ENCODE measurements at regions not wholly inside any gene's neighbourhood (a gene's known extent, or its start where the extent isn't known, plus 50 kb on each side); places are given as distances from the start of the nearest gene placed in this dataset.
A peak's percentile ranks its signal among the peaks of the same experiment; 100 is the strongest.

DNA sequence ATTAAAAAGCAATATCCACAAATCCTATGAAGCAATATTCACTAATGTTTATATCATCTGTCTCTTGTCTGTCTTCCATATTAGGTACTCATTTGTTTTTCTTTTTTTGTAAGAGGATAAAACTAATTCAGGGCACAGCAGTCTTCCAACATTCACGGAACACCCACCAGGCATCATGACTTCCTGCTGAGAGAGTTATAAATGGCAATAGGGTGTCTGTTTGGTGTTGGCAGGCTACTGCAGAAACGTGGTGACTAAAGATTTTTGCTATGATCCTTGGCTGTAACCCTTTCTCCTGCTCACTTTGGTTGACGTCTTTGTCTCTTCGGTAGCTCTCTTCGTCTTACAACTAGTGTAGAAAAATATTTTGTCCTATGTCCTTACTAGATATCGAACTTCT lies 860.6 kb upstream of the MGAT4C start:
- no peaks in the 10 kb centered on the region for H3K9me3 ChIP-seq (ENCODE audit: control insufficient read depth, insufficient read depth, low read depth, low read length)
- TF ChIP-seq SETDB1 (IDR thresholded peaks at IDR 0.05; ENCODE audit: insufficient read length, low read length), result peak; percentile 17
- TF ChIP-seq ZNF561 (tag by site-specific recombination; IDR thresholded peaks at IDR 0.05; ENCODE audit: borderline replicate concordance), result no peak
- no peaks in the 10 kb centered on the region for H3K4me1 ChIP-seq (ENCODE audit: control insufficient read depth, insufficient read depth, low read length)
- ChIA-PET CTCF (no interaction called here), POLR2A (no interaction called here)
- no peak overlapping the region for H3K4me3 ChIP-seq (ENCODE audit: low read depth, low read length)
- no peak overlapping the region for H3K27ac ChIP-seq (ENCODE audit: extremely low read depth, low read depth, low read length)
- no peaks in the 10 kb centered on the region for H3K36me3 ChIP-seq (ENCODE audit: control insufficient read depth in 2 of 2, insufficient read depth in 1 of 2, low read length in 2 of 2)

- POLR2A ChIA-PET, result no interaction called here
- Histone ChIP-seq H3K9me3 (ENCODE audit: control insufficient read depth, insufficient read depth, low read depth, low read length) (no peaks in the 10 kb centered on the region), H3K4me3 (ENCODE audit: low read depth, low read length) (no peak overlapping the region), H3K27ac (ENCODE audit: extremely low read depth, low read depth, low read length) (no peak overlapping the region), H3K4me1 (ENCODE audit: control insufficient read depth, insufficient read depth, low read length) (no peaks in the 10 kb centered on the region), H3K36me3 (ENCODE audit: control insufficient read depth in 2 of 2, insufficient read depth in 1 of 2, low read length in 2 of 2) (no peaks in the 10 kb centered on the region)
- CTCF ChIA-PET, result no interaction called here
- TF ChIP-seq PRDM4 (tag by site-specific recombination; IDR thresholded peaks at IDR 0.05), result no peak
- no peak for TF ChIP-seq ZBTB6 (tag by site-specific recombination; IDR thresholded peaks at IDR 0.05)
- TF ChIP-seq ZNF24 (tag by site-specific recombination; IDR thresholded peaks at IDR 0.05), result no peak
- TF ChIP-seq ZNF23 (tag by site-specific recombination; IDR thresholded peaks at IDR 0.05; ENCODE audit: borderline replicate concordance), result no peak
- TF ChIP-seq, protein P1, sequence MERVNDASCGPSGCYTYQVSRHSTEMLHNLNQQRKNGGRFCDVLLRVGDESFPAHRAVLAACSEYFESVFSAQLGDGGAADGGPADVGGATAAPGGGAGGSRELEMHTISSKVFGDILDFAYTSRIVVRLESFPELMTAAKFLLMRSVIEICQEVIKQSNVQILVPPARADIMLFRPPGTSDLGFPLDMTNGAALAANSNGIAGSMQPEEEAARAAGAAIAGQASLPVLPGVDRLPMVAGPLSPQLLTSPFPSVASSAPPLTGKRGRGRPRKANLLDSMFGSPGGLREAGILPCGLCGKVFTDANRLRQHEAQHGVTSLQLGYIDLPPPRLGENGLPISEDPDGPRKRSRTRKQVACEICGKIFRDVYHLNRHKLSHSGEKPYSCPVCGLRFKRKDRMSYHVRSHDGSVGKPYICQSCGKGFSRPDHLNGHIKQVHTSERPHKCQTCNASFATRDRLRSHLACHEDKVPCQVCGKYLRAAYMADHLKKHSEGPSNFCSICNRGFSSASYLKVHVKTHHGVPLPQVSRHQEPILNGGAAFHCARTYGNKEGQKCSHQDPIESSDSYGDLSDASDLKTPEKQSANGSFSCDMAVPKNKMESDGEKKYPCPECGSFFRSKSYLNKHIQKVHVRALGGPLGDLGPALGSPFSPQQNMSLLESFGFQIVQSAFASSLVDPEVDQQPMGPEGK (tag by site-specific recombination; IDR thresholded peaks at IDR 0.05), result no peak
- TF ChIP-seq ZNF555 (tag by site-specific recombination; conservative IDR thresholded peaks at IDR 0.05), result no peak
- no peak for TF ChIP-seq ZNF658 (tag by site-specific recombination; IDR thresholded peaks at IDR 0.05)
- TF ChIP-seq ZNF354C (tag by site-specific recombination; IDR thresholded peaks at IDR 0.05; ENCODE audit: borderline replicate concordance, low read depth), result no peak
- no peak for TF ChIP-seq PRDM10 (tag by site-specific recombination; IDR thresholded peaks at IDR 0.05)
- TF ChIP-seq, protein P2, sequence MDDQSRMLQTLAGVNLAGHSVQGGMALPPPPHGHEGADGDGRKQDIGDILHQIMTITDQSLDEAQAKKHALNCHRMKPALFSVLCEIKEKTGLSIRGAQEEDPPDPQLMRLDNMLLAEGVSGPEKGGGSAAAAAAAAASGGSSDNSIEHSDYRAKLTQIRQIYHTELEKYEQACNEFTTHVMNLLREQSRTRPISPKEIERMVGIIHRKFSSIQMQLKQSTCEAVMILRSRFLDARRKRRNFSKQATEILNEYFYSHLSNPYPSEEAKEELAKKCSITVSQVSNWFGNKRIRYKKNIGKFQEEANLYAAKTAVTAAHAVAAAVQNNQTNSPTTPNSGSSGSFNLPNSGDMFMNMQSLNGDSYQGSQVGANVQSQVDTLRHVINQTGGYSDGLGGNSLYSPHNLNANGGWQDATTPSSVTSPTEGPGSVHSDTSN (CRISPR knock-in tag; IDR thresholded peaks at IDR 0.05), result no peak
- no peak for TF ChIP-seq ZNF580 (tag by site-specific recombination; IDR thresholded peaks at IDR 0.05)
- no peak for TF ChIP-seq ZFHX2 (tag by site-specific recombination; conservative IDR thresholded peaks at IDR 0.05)
- TF ChIP-seq ZSCAN30 (tag by site-specific recombination; IDR thresholded peaks at IDR 0.05), result no peak
- TF ChIP-seq, protein P3, sequence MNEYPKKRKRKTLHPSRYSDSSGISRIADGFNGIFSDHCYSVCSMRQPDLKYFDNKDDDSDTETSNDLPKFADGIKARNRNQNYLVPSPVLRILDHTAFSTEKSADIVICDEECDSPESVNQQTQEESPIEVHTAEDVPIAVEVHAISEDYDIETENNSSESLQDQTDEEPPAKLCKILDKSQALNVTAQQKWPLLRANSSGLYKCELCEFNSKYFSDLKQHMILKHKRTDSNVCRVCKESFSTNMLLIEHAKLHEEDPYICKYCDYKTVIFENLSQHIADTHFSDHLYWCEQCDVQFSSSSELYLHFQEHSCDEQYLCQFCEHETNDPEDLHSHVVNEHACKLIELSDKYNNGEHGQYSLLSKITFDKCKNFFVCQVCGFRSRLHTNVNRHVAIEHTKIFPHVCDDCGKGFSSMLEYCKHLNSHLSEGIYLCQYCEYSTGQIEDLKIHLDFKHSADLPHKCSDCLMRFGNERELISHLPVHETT (tag by site-specific recombination; IDR thresholded peaks at IDR 0.05), result no peak
- TF ChIP-seq, protein P4, sequence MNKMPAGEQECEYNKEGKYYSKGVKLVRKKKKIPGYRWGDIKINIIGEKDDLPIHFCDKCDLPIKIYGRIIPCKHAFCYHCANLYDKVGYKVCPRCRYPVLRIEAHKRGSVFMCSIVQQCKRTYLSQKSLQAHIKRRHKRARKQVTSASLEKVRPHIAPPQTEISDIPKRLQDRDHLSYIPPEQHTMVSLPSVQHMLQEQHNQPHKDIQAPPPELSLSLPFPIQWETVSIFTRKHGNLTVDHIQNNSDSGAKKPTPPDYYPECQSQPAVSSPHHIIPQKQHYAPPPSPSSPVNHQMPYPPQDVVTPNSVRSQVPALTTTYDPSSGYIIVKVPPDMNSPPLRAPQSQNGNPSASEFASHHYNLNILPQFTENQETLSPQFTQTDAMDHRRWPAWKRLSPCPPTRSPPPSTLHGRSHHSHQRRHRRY (tag by site-specific recombination; IDR thresholded peaks at IDR 0.05), result no peak
- TF ChIP-seq ZNF624 (tag by site-specific recombination; IDR thresholded peaks at IDR 0.05), result no peak
- TF ChIP-seq ZXDB (tag by site-specific recombination; IDR thresholded peaks at IDR 0.05), result no peak
- TF ChIP-seq ZBTB20 (tag by site-specific recombination; IDR thresholded peaks at IDR 0.05), result no peak
These were observed 856.6 kb upstream of the MGAT4C start for GRCh38 chr12:87112571-87113345.
